Ovary (tissue), 1 donor: ENCODE measurements at regions not wholly inside any gene's neighbourhood (a gene's known extent, or its start where the extent isn't known, plus 50 kb on each side); places are given as distances from the start of the nearest gene placed in this dataset.
"Not testable (repeated sequence)": the region's sequence is repeated elsewhere in the genome, so short reads cannot be mapped to it uniquely, and the experiment has no call there.

ENCODE experiments used
- EP300 ChIP-seq: sonication (generic); formaldehyde crosslinking; IDR thresholded peaks from one replicate; pipeline ENCODE4 v1.6.1; 2017; ENCODE audit warnings: antibody characterized with exemption
- POLR2A ChIP-seq: fragments of 450-650 bp; IDR thresholded peaks from one replicate; pipeline ENCODE4 v1.6.1; 2017; ENCODE audit warnings: antibody characterized with exemption, mild to moderate bottlenecking, moderate library complexity

GRCh38 chr3:198139513-198140167 is 179.6 kb downstream of the LMLN start:
- TF ChIP-seq POLR2A, EP300: not testable (repeated sequence)
